ENCODE measurements at regions not wholly inside any gene's neighbourhood (a gene's known extent, or its start where the extent isn't known, plus 50 kb on each side); places are given as distances from the start of the nearest gene placed in this dataset.
"Not testable (repeated sequence)": the region's sequence is repeated elsewhere in the genome, so short reads cannot be mapped to it uniquely, and the experiment has no call there.

- no peak overlapping the region for H3K4me3 ChIP-seq
- H3K27ac ChIP-seq, result no peak overlapping the region
These were observed 340.7 kb upstream of the VSTM2A start for GRCh38 chr7:54201501-54201900.

GRCh38 chr7:54215424-54215823 lies 326.8 kb upstream of the VSTM2A start:
- Histone ChIP-seq H3K4me3 (no peak overlapping the region), H3K27ac (no peak overlapping the region)

GRCh38 chr7:54226030-54226429 lies 316.1 kb upstream of the VSTM2A start:
- H3K27ac ChIP-seq, result not testable (repeated sequence)

GRCh38 chr7:54242776-54243175 lies 299.4 kb upstream of the VSTM2A start:
- Histone ChIP-seq H3K27ac (no peak overlapping the region), H3K4me3 (no peak overlapping the region)

More at GRCh38 chr7:54226030-54226429, 316.1 kb upstream of the VSTM2A start:
- not testable (repeated sequence) for H3K4me3 ChIP-seq

GRCh38 chr7:54245020-54245419 lies 297.2 kb upstream of the VSTM2A start:
- no peak overlapping the region for H3K4me3 ChIP-seq
- no peak overlapping the region for H3K27ac ChIP-seq

GRCh38 chr7:54249686-54250085 lies 292.5 kb upstream of the VSTM2A start:
- Histone ChIP-seq H3K4me3 (no peak overlapping the region), H3K27ac (no peak overlapping the region)

GRCh38 chr7:54252256-54253035 lies 289.7 kb upstream of the VSTM2A start:
- Histone ChIP-seq H3K27ac (no peak overlapping the region), H3K4me3 (no peak overlapping the region)

- Histone ChIP-seq H3K4me3 (no peak overlapping the region), H3K27ac (no peak overlapping the region)
These were observed 289.2 kb upstream of the VSTM2A start for GRCh38 chr7:54253036-54253373.

- Histone ChIP-seq H3K27ac (no peak overlapping the region), H3K4me3 (no peak overlapping the region)
These were observed 286.9 kb upstream of the VSTM2A start for GRCh38 chr7:54255242-54255641.

GRCh38 chr7:54259185-54259584 lies 283.0 kb upstream of the VSTM2A start:
- Histone ChIP-seq H3K4me3 (no peak overlapping the region), H3K27ac (no peak overlapping the region)

- Histone ChIP-seq H3K4me3 (no peak overlapping the region), H3K27ac (no peak overlapping the region)
These were observed 281.2 kb upstream of the VSTM2A start for GRCh38 chr7:54260941-54261371.

GRCh38 chr7:54278847-54279246 lies 263.3 kb upstream of the VSTM2A start:
- H3K27ac ChIP-seq, result no peak overlapping the region

GRCh38 chr7:54292171-54292925 lies 249.8 kb upstream of the VSTM2A start:
- Histone ChIP-seq H3K27ac (no peak overlapping the region), H3K4me3 (no peak overlapping the region)

More at GRCh38 chr7:54278847-54279246, 263.3 kb upstream of the VSTM2A start:
- no peak overlapping the region for H3K4me3 ChIP-seq

- no peak overlapping the region for H3K27ac ChIP-seq
- no peak overlapping the region for H3K4me3 ChIP-seq
These were observed 242.7 kb upstream of the VSTM2A start for GRCh38 chr7:54299426-54299825.

- not testable (repeated sequence) for H3K4me3 ChIP-seq, H3K27ac ChIP-seq
These were observed 226.2 kb upstream of the VSTM2A start for GRCh38 chr7:54315955-54316354.

GRCh38 chr7:54326592-54327167 lies 215.5 kb upstream of the VSTM2A start:
- no peak overlapping the region for H3K27ac ChIP-seq
- H3K4me3 ChIP-seq, result no peak overlapping the region

- no peak overlapping the region for H3K27ac ChIP-seq
- H3K4me3 ChIP-seq, result no peak overlapping the region
These were observed 211.9 kb upstream of the VSTM2A start for GRCh38 chr7:54330216-54330800.

- Histone ChIP-seq H3K27ac (no peak overlapping the region), H3K4me3 (no peak overlapping the region)
These were observed 210.9 kb upstream of the VSTM2A start for GRCh38 chr7:54331311-54331710.

GRCh38 chr7:54332301-54332700 lies 209.9 kb upstream of the VSTM2A start:
- Histone ChIP-seq H3K27ac (no peak overlapping the region), H3K4me3 (no peak overlapping the region)

GRCh38 chr7:54333952-54334351 lies 208.2 kb upstream of the VSTM2A start:
- Histone ChIP-seq H3K27ac (no peak overlapping the region), H3K4me3 (no peak overlapping the region)

- H3K27ac ChIP-seq, result no peak overlapping the region
- H3K4me3 ChIP-seq, result no peak overlapping the region
These were observed 205.4 kb upstream of the VSTM2A start for GRCh38 chr7:54336800-54337199.

All from skin epidermis (tissue), 12 donors.